ENCODE measurements at regions not wholly inside any gene's neighbourhood (a gene's known extent, or its start where the extent isn't known, plus 50 kb on each side); places are given as distances from the start of the nearest gene placed in this dataset.

DNA sequence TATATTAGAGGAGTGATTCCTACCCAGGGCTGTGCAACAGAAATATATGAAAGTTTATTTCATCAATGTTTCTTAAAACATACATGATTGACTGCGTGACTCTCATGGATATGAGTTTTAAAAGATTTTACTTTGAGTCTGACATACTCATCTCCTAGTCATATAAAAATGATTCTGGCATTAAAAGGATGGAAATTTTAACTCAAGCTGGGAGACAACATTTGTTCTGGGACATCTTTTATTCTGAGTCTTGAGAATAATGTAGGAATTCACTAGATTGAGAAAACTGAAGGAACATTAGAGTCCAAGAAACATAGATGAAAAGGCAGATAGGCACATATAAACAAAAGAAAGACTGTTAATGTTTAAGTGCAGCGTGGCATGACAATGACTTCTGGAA lies 649.6 kb downstream of the SPRY1 start (continued):
- TF ChIP-seq, protein P1, sequence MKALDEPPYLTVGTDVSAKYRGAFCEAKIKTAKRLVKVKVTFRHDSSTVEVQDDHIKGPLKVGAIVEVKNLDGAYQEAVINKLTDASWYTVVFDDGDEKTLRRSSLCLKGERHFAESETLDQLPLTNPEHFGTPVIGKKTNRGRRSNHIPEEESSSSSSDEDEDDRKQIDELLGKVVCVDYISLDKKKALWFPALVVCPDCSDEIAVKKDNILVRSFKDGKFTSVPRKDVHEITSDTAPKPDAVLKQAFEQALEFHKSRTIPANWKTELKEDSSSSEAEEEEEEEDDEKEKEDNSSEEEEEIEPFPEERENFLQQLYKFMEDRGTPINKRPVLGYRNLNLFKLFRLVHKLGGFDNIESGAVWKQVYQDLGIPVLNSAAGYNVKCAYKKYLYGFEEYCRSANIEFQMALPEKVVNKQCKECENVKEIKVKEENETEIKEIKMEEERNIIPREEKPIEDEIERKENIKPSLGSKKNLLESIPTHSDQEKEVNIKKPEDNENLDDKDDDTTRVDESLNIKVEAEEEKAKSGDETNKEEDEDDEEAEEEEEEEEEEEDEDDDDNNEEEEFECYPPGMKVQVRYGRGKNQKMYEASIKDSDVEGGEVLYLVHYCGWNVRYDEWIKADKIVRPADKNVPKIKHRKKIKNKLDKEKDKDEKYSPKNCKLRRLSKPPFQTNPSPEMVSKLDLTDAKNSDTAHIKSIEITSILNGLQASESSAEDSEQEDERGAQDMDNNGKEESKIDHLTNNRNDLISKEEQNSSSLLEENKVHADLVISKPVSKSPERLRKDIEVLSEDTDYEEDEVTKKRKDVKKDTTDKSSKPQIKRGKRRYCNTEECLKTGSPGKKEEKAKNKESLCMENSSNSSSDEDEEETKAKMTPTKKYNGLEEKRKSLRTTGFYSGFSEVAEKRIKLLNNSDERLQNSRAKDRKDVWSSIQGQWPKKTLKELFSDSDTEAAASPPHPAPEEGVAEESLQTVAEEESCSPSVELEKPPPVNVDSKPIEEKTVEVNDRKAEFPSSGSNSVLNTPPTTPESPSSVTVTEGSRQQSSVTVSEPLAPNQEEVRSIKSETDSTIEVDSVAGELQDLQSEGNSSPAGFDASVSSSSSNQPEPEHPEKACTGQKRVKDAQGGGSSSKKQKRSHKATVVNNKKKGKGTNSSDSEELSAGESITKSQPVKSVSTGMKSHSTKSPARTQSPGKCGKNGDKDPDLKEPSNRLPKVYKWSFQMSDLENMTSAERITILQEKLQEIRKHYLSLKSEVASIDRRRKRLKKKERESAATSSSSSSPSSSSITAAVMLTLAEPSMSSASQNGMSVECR (CRISPR knock-in tag; IDR thresholded peaks at IDR 0.05; ENCODE audit: borderline replicate concordance), result no peak
- no peak for TF ChIP-seq NFYB (CRISPR knock-in tag; conservative IDR thresholded peaks at IDR 0.05; ENCODE audit: low read depth)
- TF ChIP-seq, protein P2, sequence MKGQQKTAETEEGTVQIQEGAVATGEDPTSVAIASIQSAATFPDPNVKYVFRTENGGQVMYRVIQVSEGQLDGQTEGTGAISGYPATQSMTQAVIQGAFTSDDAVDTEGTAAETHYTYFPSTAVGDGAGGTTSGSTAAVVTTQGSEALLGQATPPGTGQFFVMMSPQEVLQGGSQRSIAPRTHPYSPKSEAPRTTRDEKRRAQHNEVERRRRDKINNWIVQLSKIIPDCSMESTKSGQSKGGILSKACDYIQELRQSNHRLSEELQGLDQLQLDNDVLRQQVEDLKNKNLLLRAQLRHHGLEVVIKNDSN (CRISPR knock-in tag; IDR thresholded peaks at IDR 0.05), result no peak

- H3K4me1 Mint-ChIP-seq, result peaks cover 9% of the 10 kb centered on the region
- H3K27me3 Mint-ChIP-seq (ENCODE audit: low read depth), result no peaks in the 10 kb centered on the region
- CTCF ChIA-PET, result no interaction called here
- ATAC-seq (no peak), DNase-seq (ENCODE audit: low spot score) (no peak)
- no peak overlapping the region for H3K4me3 Mint-ChIP-seq
- POLR2A ChIA-PET, result no interaction called here
- H3K27ac Mint-ChIP-seq, result no peak overlapping the region
- H3K9me3 Mint-ChIP-seq, result peaks cover 9% of the 10 kb centered on the region
- no peaks in the 10 kb centered on the region for H3K36me3 Mint-ChIP-seq
- TF ChIP-seq GTF2I (CRISPR knock-in tag; conservative IDR thresholded peaks at IDR 0.05), result no peak
- TF ChIP-seq E2F4 (CRISPR knock-in tag; IDR thresholded peaks at IDR 0.05; ENCODE audit: borderline replicate concordance, low read depth), result no peak
- TF ChIP-seq, protein P3, sequence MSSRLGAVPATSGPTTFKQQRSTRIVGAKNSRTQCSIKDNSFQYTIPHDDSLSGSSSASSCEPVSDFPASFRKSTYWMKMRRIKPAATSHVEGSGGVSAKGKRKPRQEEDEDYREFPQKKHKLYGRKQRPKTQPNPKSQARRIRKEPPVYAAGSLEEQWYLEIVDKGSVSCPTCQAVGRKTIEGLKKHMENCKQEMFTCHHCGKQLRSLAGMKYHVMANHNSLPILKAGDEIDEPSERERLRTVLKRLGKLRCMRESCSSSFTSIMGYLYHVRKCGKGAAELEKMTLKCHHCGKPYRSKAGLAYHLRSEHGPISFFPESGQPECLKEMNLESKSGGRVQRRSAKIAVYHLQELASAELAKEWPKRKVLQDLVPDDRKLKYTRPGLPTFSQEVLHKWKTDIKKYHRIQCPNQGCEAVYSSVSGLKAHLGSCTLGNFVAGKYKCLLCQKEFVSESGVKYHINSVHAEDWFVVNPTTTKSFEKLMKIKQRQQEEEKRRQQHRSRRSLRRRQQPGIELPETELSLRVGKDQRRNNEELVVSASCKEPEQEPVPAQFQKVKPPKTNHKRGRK (CRISPR knock-in tag; IDR thresholded peaks at IDR 0.05; ENCODE audit: borderline replicate concordance), result no peak
- TF ChIP-seq SP1 (CRISPR knock-in tag; conservative IDR thresholded peaks at IDR 0.05), result no peak
- no peak for TF ChIP-seq SMAD3 (CRISPR knock-in tag; IDR thresholded peaks at IDR 0.05; ENCODE audit: borderline replicate concordance)
- no peak for TF ChIP-seq CREB1 (CRISPR knock-in tag; IDR thresholded peaks at IDR 0.05)
- no peak for TF ChIP-seq SMAD4 (CRISPR knock-in tag; IDR thresholded peaks at IDR 0.05)
- TF ChIP-seq RELA (CRISPR knock-in tag; IDR thresholded peaks at IDR 0.05; ENCODE audit: borderline replicate concordance), result no peak
- no peak for TF ChIP-seq ZSCAN18 (CRISPR knock-in tag; IDR thresholded peaks at IDR 0.05)
- TF ChIP-seq, protein P4, sequence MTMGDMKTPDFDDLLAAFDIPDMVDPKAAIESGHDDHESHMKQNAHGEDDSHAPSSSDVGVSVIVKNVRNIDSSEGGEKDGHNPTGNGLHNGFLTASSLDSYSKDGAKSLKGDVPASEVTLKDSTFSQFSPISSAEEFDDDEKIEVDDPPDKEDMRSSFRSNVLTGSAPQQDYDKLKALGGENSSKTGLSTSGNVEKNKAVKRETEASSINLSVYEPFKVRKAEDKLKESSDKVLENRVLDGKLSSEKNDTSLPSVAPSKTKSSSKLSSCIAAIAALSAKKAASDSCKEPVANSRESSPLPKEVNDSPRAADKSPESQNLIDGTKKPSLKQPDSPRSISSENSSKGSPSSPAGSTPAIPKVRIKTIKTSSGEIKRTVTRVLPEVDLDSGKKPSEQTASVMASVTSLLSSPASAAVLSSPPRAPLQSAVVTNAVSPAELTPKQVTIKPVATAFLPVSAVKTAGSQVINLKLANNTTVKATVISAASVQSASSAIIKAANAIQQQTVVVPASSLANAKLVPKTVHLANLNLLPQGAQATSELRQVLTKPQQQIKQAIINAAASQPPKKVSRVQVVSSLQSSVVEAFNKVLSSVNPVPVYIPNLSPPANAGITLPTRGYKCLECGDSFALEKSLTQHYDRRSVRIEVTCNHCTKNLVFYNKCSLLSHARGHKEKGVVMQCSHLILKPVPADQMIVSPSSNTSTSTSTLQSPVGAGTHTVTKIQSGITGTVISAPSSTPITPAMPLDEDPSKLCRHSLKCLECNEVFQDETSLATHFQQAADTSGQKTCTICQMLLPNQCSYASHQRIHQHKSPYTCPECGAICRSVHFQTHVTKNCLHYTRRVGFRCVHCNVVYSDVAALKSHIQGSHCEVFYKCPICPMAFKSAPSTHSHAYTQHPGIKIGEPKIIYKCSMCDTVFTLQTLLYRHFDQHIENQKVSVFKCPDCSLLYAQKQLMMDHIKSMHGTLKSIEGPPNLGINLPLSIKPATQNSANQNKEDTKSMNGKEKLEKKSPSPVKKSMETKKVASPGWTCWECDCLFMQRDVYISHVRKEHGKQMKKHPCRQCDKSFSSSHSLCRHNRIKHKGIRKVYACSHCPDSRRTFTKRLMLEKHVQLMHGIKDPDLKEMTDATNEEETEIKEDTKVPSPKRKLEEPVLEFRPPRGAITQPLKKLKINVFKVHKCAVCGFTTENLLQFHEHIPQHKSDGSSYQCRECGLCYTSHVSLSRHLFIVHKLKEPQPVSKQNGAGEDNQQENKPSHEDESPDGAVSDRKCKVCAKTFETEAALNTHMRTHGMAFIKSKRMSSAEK (CRISPR knock-in tag; IDR thresholded peaks at IDR 0.05; ENCODE audit: borderline replicate concordance), result no peak
- no peak for TF ChIP-seq PRRX2 (CRISPR knock-in tag; IDR thresholded peaks at IDR 0.05)
- no peak for TF ChIP-seq ZNF416 (CRISPR knock-in tag; IDR thresholded peaks at IDR 0.05)
- TF ChIP-seq TEAD4 (CRISPR knock-in tag; IDR thresholded peaks at IDR 0.05), result no peak
- TF ChIP-seq TCF7 (CRISPR knock-in tag; IDR thresholded peaks at IDR 0.05; ENCODE audit: low read depth), result no peak
- no peak for TF ChIP-seq ELF4 (CRISPR knock-in tag; IDR thresholded peaks at IDR 0.05; ENCODE audit: low read depth)
- TF ChIP-seq, protein P5, sequence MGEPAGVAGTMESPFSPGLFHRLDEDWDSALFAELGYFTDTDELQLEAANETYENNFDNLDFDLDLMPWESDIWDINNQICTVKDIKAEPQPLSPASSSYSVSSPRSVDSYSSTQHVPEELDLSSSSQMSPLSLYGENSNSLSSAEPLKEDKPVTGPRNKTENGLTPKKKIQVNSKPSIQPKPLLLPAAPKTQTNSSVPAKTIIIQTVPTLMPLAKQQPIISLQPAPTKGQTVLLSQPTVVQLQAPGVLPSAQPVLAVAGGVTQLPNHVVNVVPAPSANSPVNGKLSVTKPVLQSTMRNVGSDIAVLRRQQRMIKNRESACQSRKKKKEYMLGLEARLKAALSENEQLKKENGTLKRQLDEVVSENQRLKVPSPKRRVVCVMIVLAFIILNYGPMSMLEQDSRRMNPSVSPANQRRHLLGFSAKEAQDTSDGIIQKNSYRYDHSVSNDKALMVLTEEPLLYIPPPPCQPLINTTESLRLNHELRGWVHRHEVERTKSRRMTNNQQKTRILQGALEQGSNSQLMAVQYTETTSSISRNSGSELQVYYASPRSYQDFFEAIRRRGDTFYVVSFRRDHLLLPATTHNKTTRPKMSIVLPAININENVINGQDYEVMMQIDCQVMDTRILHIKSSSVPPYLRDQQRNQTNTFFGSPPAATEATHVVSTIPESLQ (CRISPR knock-in tag; IDR thresholded peaks at IDR 0.05), result no peak
Observed at GRCh38 chr4:124053872-124054538, 657.4 kb downstream of the SPRY1 start.

Data from WTC11 (cell line).